HepG2 (cell line): ENCODE measurements at regions not wholly inside any gene's neighbourhood (a gene's known extent, or its start where the extent isn't known, plus 50 kb on each side); places are given as distances from the start of the nearest gene placed in this dataset.

Experiments used
- ATAC-seq: fragments of 200-7000 bp; cut with Tn5 transposase; 3 replicates; pipeline ENCODE4 v1.9.1; 2020; ENCODE audit warnings: mild to moderate bottlenecking, moderate library complexity
- BruUV-seq: library from RNA; stranded (reverse); fragments of 400-500 nt; replicated peaks from 2 replicates; lab custom pipeline; 2021; lab: Mats Ljungman, UMichigan
- CTCF ChIA-PET: fragments of 300-600 bp; formaldehyde crosslinking; extraction: SDS; loops from one replicate; lab custom pipeline; 2021; ENCODE audit warnings: low total read pairs, inconsistent platforms, low intra/inter-chr PET ratio; lab: Yijun Ruan, JAX
- POLR2A ChIA-PET: fragments of 350-600 bp; sonication (Branson Sonifier 250); formaldehyde crosslinking; loops from one replicate; lab custom pipeline; 2020; ENCODE audit warnings: antibody characterized with exemption, inconsistent platforms; lab: Yijun Ruan, JAX
- DNase-seq: peaks from one replicate; pipeline ENCODE4 v3.0.0-alpha.2; 2015; ENCODE audit warnings: low spot score
- FAIRE-seq: peaks from 3 replicates; lab custom pipeline; 2011; peaks lifted over from hg19 to GRCh38; lab: Jason Lieb, UNC
- H2AFZ ChIP-seq: one replicate; pipeline ENCODE4 v1.6.1; 2011; ENCODE audit warnings: low read length, inconsistent platforms
- H3K27ac ChIP-seq: fragments of 300-600 bp; 3 replicates; pipeline ENCODE4 v1.8.0; 2011; ENCODE audit warnings: mixed run types, mild to moderate bottlenecking, mixed read lengths, low read length, inconsistent platforms; ENCODE audit not compliant: insufficient read depth; ENCODE audit errors: extremely low read length
- H3K27me3 ChIP-seq, 2 experiments: fragments of 200-600 bp in 1 of 2; 2 replicates in 1 of 2; 3 replicates in 1 of 2; pipeline versions ENCODE4 v1.6.0 to v1.8.0; 2011; ENCODE audit warnings: low read length in 2 of 2, mild to moderate bottlenecking in 2 of 2, moderate library complexity in 2 of 2, inconsistent platforms in 1 of 2; ENCODE audit not compliant: insufficient read depth in 2 of 2, control insufficient read depth in 1 of 2
- H3K36me3 ChIP-seq, 2 experiments: fragments of 200-600 bp in 1 of 2; replicated peaks in 1 of 2; 2 replicates in 1 of 2; 3 replicates in 1 of 2; pipeline versions ENCODE4 v1.5.1 to v1.8.0; 2011; ENCODE audit warnings: low read length in 2 of 2, inconsistent platforms in 1 of 2; ENCODE audit not compliant: insufficient read depth in 2 of 2, control insufficient read depth in 1 of 2
- H3K4me1 ChIP-seq: 2 replicates; pipeline ENCODE4 v1.5.1; 2012; ENCODE audit warnings: low read length, inconsistent platforms; ENCODE audit not compliant: insufficient read depth
- H3K4me2 ChIP-seq: 2 replicates; pipeline ENCODE4 v1.6.0; 2011; ENCODE audit warnings: low read depth, low read length, inconsistent platforms
- H3K4me3 ChIP-seq, 3 experiments: fragments of 200-600 bp in 1 of 3; sonication (generic), shearing (Covaris generic) in 1 of 3; replicated peaks in 1 of 3; 2 replicates each; pipeline ENCODE4 v1.5.1; 2011 to 2016; ENCODE audit warnings: low read length in 3 of 3, inconsistent platforms in 2 of 3, low read depth in 2 of 3, mild to moderate bottlenecking in 2 of 3, control low read depth in 1 of 3, mixed read lengths in 1 of 3; ENCODE audit not compliant: insufficient read depth in 1 of 3
- H3K79me2 ChIP-seq: one replicate; pipeline ENCODE4 v1.6.1; 2011; ENCODE audit warnings: low read length, inconsistent platforms; ENCODE audit not compliant: insufficient read depth
- H3K9ac ChIP-seq: 2 replicates; pipeline ENCODE4 v1.6.0; 2011; ENCODE audit warnings: mild to moderate bottlenecking, low read depth, low read length, inconsistent platforms; ENCODE audit not compliant: insufficient read depth
- H3K9me3 ChIP-seq: 2 replicates; pipeline ENCODE4 v1.5.1; 2012; ENCODE audit warnings: mild to moderate bottlenecking, low read length
- H4K20me1 ChIP-seq: 2 replicates; pipeline ENCODE4 v1.6.0; 2011; ENCODE audit warnings: inconsistent platforms, mild to moderate bottlenecking, low read length, moderate library complexity; ENCODE audit not compliant: insufficient read depth
- GTF2F1 ChIP-seq: fragments of 150-350 bp; IDR thresholded peaks from 2 replicates; pipeline ENCODE4 v1.6.1; 2014; ENCODE audit warnings: low read length
- KDM3A ChIP-seq: IDR thresholded peaks from 2 replicates; pipeline ENCODE4 v1.6.1; 2018; ENCODE audit warnings: low read depth, missing compliant biosample characterization
- RBM22 ChIP-seq: fragments of 200-400 bp; formaldehyde crosslinking; optimal IDR thresholded peaks from 2 replicates; pipeline ENCODE3; 2017; ENCODE audit warnings: mild to moderate bottlenecking, low read length, moderate library complexity
- SIN3B ChIP-seq: fragments of 150-350 bp; IDR thresholded peaks from 2 replicates; pipeline ENCODE4 v1.6.1; 2014; ENCODE audit warnings: low read length
- TGIF2 ChIP-seq: IDR thresholded peaks from 2 replicates; pipeline ENCODE4 v1.6.1; 2016; ENCODE audit warnings: control low read depth, missing compliant biosample characterization
- ZFY ChIP-seq: sonication (generic); formaldehyde crosslinking; IDR thresholded peaks from 2 replicates; pipeline ENCODE4 v1.4.0; 2020; ENCODE audit warnings: missing genetic modification reagents
- ZNF143 ChIP-seq: sonication (generic); formaldehyde crosslinking; IDR thresholded peaks from 2 replicates; pipeline ENCODE4 v1.4.0; 2020; ENCODE audit warnings: missing genetic modification reagents
- ZNF17 ChIP-seq: sonication (generic); formaldehyde crosslinking; IDR thresholded peaks from 2 replicates; pipeline ENCODE4 v1.5.0; 2020; ENCODE audit warnings: mild to moderate bottlenecking, missing genetic modification reagents
- ZNF33A ChIP-seq: sonication (generic); formaldehyde crosslinking; IDR thresholded peaks from 2 replicates; pipeline ENCODE4 v1.5.1; 2020; ENCODE audit warnings: missing genetic modification reagents, mild to moderate bottlenecking, moderate library complexity, borderline replicate concordance
- ZNF430 ChIP-seq: sonication (generic); formaldehyde crosslinking; IDR thresholded peaks from 2 replicates; pipeline ENCODE4 v1.9.0; 2021; ENCODE audit warnings: mild to moderate bottlenecking, missing genetic modification reagents
- ZNF678 ChIP-seq: sonication (generic); formaldehyde crosslinking; IDR thresholded peaks from 2 replicates; pipeline ENCODE4 v1.4.0; 2020; ENCODE audit warnings: mild to moderate bottlenecking, missing genetic modification reagents
- WGBS: methylation state at CpG from one replicate; pipeline ENCODE4 v1.1.6; 2017; ENCODE audit warnings: low lambda C conversion rate; 5-methylcytosine and 5-hydroxymethylcytosine counted together
- in situ Hi-C: cut with HindIII; loops from 2 replicates; pipeline ENCODE4 v1.10.0; 2017; ENCODE audit warnings: low pct_unique_long_range_greater_than_20kb; ENCODE audit not compliant: extremely low pct_ligation_motif_present
- intact Hi-C: fragments of 100-400 bp; cut with micrococcal nuclease; formaldehyde crosslinking; loops from one replicate; pipeline ENCODE4 v1.10.0; 2022; ENCODE audit not compliant: unreplicated experiment
- TF ChIP-seq, protein P1 (sequence below): sonication (generic); formaldehyde crosslinking; IDR thresholded peaks from 2 replicates; pipeline ENCODE4 v1.9.0; 2021; ENCODE audit warnings: missing genetic modification reagents, borderline replicate concordance
- TF ChIP-seq, protein P2 (sequence below): sonication (generic); formaldehyde crosslinking; IDR thresholded peaks from 2 replicates; pipeline ENCODE4 v1.9.0; 2022; ENCODE audit warnings: low read depth, missing genetic modification reagents
- TF ChIP-seq, protein P3 (sequence below): sonication (generic); formaldehyde crosslinking; IDR thresholded peaks from 2 replicates; pipeline ENCODE4 v1.8.1; 2023; ENCODE audit warnings: mild to moderate bottlenecking, missing genetic modification reagents, borderline replicate concordance
- TF ChIP-seq, protein P4 (sequence below): sonication (generic); formaldehyde crosslinking; IDR thresholded peaks from 2 replicates; pipeline ENCODE4 v1.5.1; 2020; ENCODE audit warnings: mild to moderate bottlenecking, missing genetic modification reagents, borderline replicate concordance

DNA sequence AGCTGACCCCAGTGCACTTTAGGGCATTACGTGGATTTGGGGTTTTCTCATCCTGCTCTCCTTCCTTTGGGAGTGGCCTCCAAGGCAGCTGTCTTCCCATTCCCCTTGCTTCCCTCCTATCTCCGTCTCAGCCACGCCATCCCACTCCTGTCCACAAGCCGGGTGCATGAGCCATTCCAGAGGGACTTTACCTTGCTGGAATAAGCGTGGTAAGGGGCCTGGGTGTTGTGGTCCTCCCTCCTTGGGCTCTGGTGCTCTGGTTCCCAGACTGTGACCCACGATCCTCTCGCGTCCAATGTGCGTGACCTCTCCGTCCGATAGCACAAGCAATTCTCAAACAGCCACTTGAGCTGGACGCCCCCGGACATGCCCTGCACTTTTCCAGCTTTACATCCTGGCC is 60.6 kb upstream of the NKX2-2 start:
- H3K79me2 ChIP-seq: no peaks in the 10 kb centered on the region
- 17% methylated on average over 12 of the region's 13 CpGs for WGBS
- ATAC-seq (no peak; the same call in 2 of the 3 replicates), FAIRE-seq (no peak), DNase-seq (no peak)
- in situ Hi-C loops: loop anchor here (5.0 kb wide), 1 partner anchor 47 kb away; no protein-coding TSS in a partner anchor
- TF ChIP-seq ZFY (no peak), ZNF430 (no peak), ZNF678 (CRISPR knock-in tag) (no peak), ZNF17 (CRISPR knock-in tag) (no peak), SIN3B (no peak), ZNF33A (CRISPR knock-in tag) (no peak), GTF2F1 (no peak), TGIF2 (no peak), ZNF143 (CRISPR knock-in tag) (no peak), RBM22 (no peak), KDM3A (no peak)
- TF ChIP-seq, protein P1, sequence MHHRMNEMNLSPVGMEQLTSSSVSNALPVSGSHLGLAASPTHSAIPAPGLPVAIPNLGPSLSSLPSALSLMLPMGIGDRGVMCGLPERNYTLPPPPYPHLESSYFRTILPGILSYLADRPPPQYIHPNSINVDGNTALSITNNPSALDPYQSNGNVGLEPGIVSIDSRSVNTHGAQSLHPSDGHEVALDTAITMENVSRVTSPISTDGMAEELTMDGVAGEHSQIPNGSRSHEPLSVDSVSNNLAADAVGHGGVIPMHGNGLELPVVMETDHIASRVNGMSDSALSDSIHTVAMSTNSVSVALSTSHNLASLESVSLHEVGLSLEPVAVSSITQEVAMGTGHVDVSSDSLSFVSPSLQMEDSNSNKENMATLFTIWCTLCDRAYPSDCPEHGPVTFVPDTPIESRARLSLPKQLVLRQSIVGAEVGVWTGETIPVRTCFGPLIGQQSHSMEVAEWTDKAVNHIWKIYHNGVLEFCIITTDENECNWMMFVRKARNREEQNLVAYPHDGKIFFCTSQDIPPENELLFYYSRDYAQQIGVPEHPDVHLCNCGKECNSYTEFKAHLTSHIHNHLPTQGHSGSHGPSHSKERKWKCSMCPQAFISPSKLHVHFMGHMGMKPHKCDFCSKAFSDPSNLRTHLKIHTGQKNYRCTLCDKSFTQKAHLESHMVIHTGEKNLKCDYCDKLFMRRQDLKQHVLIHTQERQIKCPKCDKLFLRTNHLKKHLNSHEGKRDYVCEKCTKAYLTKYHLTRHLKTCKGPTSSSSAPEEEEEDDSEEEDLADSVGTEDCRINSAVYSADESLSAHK (CRISPR knock-in tag): no peak
- TF ChIP-seq, protein P2, sequence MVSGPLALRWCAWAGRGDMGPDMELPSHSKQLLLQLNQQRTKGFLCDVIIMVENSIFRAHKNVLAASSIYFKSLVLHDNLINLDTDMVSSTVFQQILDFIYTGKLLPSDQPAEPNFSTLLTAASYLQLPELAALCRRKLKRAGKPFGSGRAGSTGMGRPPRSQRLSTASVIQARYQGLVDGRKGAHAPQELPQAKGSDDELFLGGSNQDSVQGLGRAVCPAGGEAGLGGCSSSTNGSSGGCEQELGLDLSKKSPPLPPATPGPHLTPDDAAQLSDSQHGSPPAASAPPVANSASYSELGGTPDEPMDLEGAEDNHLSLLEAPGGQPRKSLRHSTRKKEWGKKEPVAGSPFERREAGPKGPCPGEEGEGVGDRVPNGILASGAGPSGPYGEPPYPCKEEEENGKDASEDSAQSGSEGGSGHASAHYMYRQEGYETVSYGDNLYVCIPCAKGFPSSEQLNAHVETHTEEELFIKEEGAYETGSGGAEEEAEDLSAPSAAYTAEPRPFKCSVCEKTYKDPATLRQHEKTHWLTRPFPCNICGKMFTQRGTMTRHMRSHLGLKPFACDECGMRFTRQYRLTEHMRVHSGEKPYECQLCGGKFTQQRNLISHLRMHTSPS (CRISPR knock-in tag): no peak
- TF ChIP-seq, protein P3, sequence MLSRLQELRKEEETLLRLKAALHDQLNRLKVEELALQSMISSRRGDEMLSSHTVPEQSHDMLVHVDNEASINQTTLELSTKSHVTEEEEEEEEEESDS (CRISPR knock-in tag): no peak
- TF ChIP-seq, protein P4, sequence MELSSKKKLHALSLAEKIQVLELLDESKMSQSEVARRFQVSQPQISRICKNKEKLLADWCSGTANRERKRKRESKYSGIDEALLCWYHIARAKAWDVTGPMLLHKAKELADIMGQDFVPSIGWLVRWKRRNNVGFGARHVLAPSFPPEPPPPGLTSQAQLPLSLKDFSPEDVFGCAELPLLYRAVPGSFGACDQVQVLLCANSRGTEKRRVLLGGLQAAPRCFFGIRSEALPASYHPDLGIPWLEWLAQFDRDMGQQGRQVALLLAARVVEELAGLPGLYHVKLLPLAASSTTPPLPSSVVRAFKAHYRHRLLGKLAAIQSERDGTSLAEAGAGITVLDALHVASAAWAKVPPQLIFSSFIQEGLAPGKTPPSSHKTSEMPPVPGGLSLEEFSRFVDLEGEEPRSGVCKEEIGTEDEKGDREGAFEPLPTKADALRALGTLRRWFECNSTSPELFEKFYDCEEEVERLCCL (CRISPR knock-in tag): no peak
- ChIA-PET CTCF (no interaction called here), POLR2A (no interaction called here)
- H3K27ac ChIP-seq: no peak overlapping the region
- no peaks in the 10 kb centered on the region for H3K9me3 ChIP-seq
- H3K4me2 ChIP-seq: no peak overlapping the region
- H3K4me3 ChIP-seq: no peak overlapping the region
- H3K27me3 ChIP-seq: peaks cover 8 to 44% of the 10 kb centered on the region in 2 experiments; a peak in 3 of 5 replicates
- no peaks in the 10 kb centered on the region for H4K20me1 ChIP-seq
- BruUV-seq: no TSS peak
- no peak overlapping the region for H2AFZ ChIP-seq
- H3K4me1 ChIP-seq: no peaks in the 10 kb centered on the region
- intact Hi-C loops: loop anchor here (5.0 kb wide), 1 partner anchor 712 kb away; no protein-coding TSS in a partner anchor
- no peaks in the 10 kb centered on the region for H3K36me3 ChIP-seq
- no peak overlapping the region for H3K9ac ChIP-seq
